Calu3 (cell line): ENCODE measurements at regions not wholly inside any gene's neighbourhood (a gene's known extent, or its start where the extent isn't known, plus 50 kb on each side); places are given as distances from the start of the nearest gene placed in this dataset.

Source experiments
- BruUV-seq: library from RNA; stranded (reverse); fragments of 400-500 nt; replicated peaks from 2 replicates; lab custom pipeline; 2021; lab: Mats Ljungman, UMichigan
- CTCF ChIA-PET: fragments of 300-600 bp; sonication (Branson Sonifier 250); formaldehyde crosslinking; loops from one replicate; lab custom pipeline; 2022; ENCODE audit warnings: antibody characterized with exemption; lab: Charles Lee
- DNase-seq: peaks from one replicate; pipeline ENCODE4 v3.0.0; 2022
- H3K27ac Mint-ChIP-seq: one replicate; pipeline ENCODE4 v1.8.0; 2022; ENCODE audit warnings: mixed read lengths; ENCODE audit not compliant: unreplicated experiment
- H3K27me3 Mint-ChIP-seq: one replicate; pipeline ENCODE4 v1.8.0; 2022; ENCODE audit warnings: mixed read lengths; ENCODE audit not compliant: unreplicated experiment
- H3K36me3 Mint-ChIP-seq: one replicate; pipeline ENCODE4 v1.8.0; 2022; ENCODE audit warnings: mild to moderate bottlenecking, moderate library complexity, mixed read lengths; ENCODE audit not compliant: insufficient read depth, unreplicated experiment
- H3K4me1 Mint-ChIP-seq: one replicate; pipeline ENCODE4 v1.8.0; 2022; ENCODE audit warnings: mild to moderate bottlenecking, low read depth, mixed read lengths; ENCODE audit not compliant: unreplicated experiment
- H3K4me3 Mint-ChIP-seq: one replicate; pipeline ENCODE4 v1.8.0; 2022; ENCODE audit warnings: mild to moderate bottlenecking, low read depth, moderate library complexity, mixed read lengths; ENCODE audit not compliant: unreplicated experiment
- H3K9me3 Mint-ChIP-seq: one replicate; pipeline ENCODE4 v1.8.0; 2022; ENCODE audit warnings: low read depth, mixed read lengths; ENCODE audit not compliant: unreplicated experiment
- CTCF ChIP-seq: fragments of 200-600 bp; IDR thresholded peaks from one replicate; pipeline ENCODE4 v1.8.0; 2022; ENCODE audit warnings: antibody characterized with exemption; ENCODE audit not compliant: unreplicated experiment
- intact Hi-C: fragments of 100-400 bp; cut with micrococcal nuclease; formaldehyde crosslinking; loops from one replicate; pipeline ENCODE4 v1.10.0; 2022; ENCODE audit not compliant: unreplicated experiment

- CTCF ChIA-PET = no interaction called here
- no peaks in the 10 kb centered on the region for H3K9me3 Mint-ChIP-seq
- BruUV-seq = no TSS peak
- peaks cover 7% of the 10 kb centered on the region for H3K4me1 Mint-ChIP-seq
- H3K4me3 Mint-ChIP-seq = no peak overlapping the region
- no peak overlapping the region for H3K27ac Mint-ChIP-seq
- DNase-seq = no peak
- no peaks in the 10 kb centered on the region for H3K27me3 Mint-ChIP-seq
- no peaks in the 10 kb centered on the region for H3K36me3 Mint-ChIP-seq
- TF ChIP-seq CTCF = no peak
- intact Hi-C loops = no loop called here
Measured at GRCh38 chr3:181969925-181970324, 258.2 kb downstream of the SOX2 start.

DNA sequence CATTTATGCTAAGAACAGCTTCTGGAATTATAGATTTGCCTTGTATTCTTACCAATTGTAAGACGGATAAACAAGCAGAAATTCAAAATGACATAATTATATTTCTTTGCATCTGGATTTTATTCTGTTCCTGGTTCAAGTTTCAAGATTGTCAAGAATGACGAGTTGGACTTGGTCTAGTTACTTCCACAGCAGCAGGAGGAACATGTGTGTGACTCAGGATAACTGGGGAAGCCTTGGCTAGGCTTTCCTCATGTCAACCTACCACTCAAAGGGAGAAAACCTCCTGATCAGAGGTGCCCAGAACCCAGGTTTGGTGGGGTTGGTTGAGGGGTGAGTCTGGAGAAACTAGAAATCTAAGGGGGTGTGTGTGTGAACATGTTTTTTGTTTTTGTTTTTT lies 259.7 kb downstream of the SOX2 start:
- no peak for TF ChIP-seq CTCF
- intact Hi-C loops = no loop called here
- Mint-ChIP-seq H3K4me3 (no peak overlapping the region), H3K4me1 (peaks cover 7% of the 10 kb centered on the region), H3K27ac (no peak overlapping the region), H3K36me3 (no peaks in the 10 kb centered on the region), H3K9me3 (no peaks in the 10 kb centered on the region), H3K27me3 (no peaks in the 10 kb centered on the region)
- no TSS peak for BruUV-seq
- CTCF ChIA-PET = no interaction called here
- DNase-seq = no peak

- no TSS peak for BruUV-seq
- intact Hi-C loops = no loop called here
- Mint-ChIP-seq H3K9me3 (no peaks in the 10 kb centered on the region), H3K4me3 (no peak overlapping the region), H3K4me1 (peaks cover 7% of the 10 kb centered on the region), H3K27ac (no peak overlapping the region), H3K27me3 (no peaks in the 10 kb centered on the region), H3K36me3 (no peaks in the 10 kb centered on the region)
- CTCF ChIA-PET = no interaction called here
- no peak for TF ChIP-seq CTCF
- no peak for DNase-seq
Measured at GRCh38 chr3:181974198-181974597, 262.5 kb downstream of the SOX2 start.

DNA sequence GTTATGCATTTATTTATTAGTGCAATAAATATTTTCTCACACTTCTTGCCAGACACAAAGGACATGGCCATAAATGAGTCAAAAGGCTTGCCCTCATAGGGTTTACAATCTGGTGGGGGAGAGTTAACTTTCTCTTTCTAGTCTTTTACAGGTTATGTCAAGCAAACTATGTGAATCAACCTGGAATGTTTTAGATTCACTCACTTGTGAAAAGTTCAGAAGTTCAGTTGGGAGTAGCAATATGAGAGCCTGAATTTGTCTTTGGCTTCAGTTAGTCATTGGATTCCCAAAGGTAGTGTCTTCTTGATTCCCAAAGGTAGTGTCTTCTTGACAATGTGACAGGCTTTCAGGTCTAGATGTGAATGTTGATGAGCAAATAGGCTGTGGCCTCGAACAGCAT lies 264.8 kb downstream of the SOX2 start:
- Mint-ChIP-seq H3K4me1 (peaks cover 7% of the 10 kb centered on the region), H3K36me3 (no peaks in the 10 kb centered on the region), H3K9me3 (no peaks in the 10 kb centered on the region), H3K27me3 (no peaks in the 10 kb centered on the region), H3K4me3 (no peak overlapping the region), H3K27ac (no peak overlapping the region)
- intact Hi-C loops = no loop called here
- CTCF ChIA-PET = no interaction called here
- no TSS peak for BruUV-seq
- no peak for DNase-seq
- no peak for TF ChIP-seq CTCF
